ENCODE measurements at regions not wholly inside any gene's neighbourhood (a gene's known extent, or its start where the extent isn't known, plus 50 kb on each side); places are given as distances from the start of the nearest gene placed in this dataset.

GRCh38 chr14:97791072-97791471 lies 993.9 kb downstream of the VRK1 start:
- no peaks in the 10 kb centered on the region for H3K36me3 Mint-ChIP-seq
- no peaks in the 10 kb centered on the region; the same call in 1 of the 2 replicates for H3K27me3 Mint-ChIP-seq (ENCODE audit: low read depth)
- ChIA-PET POLR2A (no interaction called here), CTCF (no interaction called here)
- no peak overlapping the region for H3K27ac Mint-ChIP-seq
- no peaks in the 10 kb centered on the region for H3K9me3 Mint-ChIP-seq
- TF ChIP-seq FOXP1 (CRISPR knock-in tag; IDR thresholded peaks at IDR 0.05; ENCODE audit: borderline replicate concordance), result no peak
- TF ChIP-seq NFE2L1 (CRISPR knock-in tag; IDR thresholded peaks at IDR 0.05), result no peak
- TF ChIP-seq NR1H2 (CRISPR knock-in tag; IDR thresholded peaks at IDR 0.05), result no peak
- TF ChIP-seq MYBL2 (CRISPR knock-in tag; IDR thresholded peaks at IDR 0.05), result no peak
- TF ChIP-seq JAZF1 (CRISPR knock-in tag; IDR thresholded peaks at IDR 0.05), result no peak
- no peak for TF ChIP-seq OVOL2 (CRISPR knock-in tag; IDR thresholded peaks at IDR 0.05; ENCODE audit: borderline replicate concordance)
- TF ChIP-seq SOX15 (CRISPR knock-in tag; IDR thresholded peaks at IDR 0.05), result no peak
- no peak for TF ChIP-seq ATF6 (CRISPR knock-in tag; IDR thresholded peaks at IDR 0.05)
- TF ChIP-seq TEAD4 (CRISPR knock-in tag; IDR thresholded peaks at IDR 0.05), result no peak
- TF ChIP-seq ESRRA (CRISPR knock-in tag; IDR thresholded peaks at IDR 0.05; ENCODE audit: borderline replicate concordance), result no peak
- H3K4me1 Mint-ChIP-seq, result peaks cover 2% of the 10 kb centered on the region; the same call in 1 of the 2 replicates
- DNase-seq (ENCODE audit: low spot score), result no peak
- no peak for ATAC-seq
- no peak overlapping the region for H3K4me3 Mint-ChIP-seq

GRCh38 chr14:97791906-97792305 lies 994.7 kb downstream of the VRK1 start:
- no peaks in the 10 kb centered on the region for H3K9me3 Mint-ChIP-seq
- H3K4me1 Mint-ChIP-seq, result peaks cover 8% of the 10 kb centered on the region
- H3K27me3 Mint-ChIP-seq (ENCODE audit: low read depth), result no peaks in the 10 kb centered on the region; the same call in 1 of the 2 replicates
- no peak for TF ChIP-seq HMGA2 (CRISPR knock-in tag; IDR thresholded peaks at IDR 0.05)
- no peak for TF ChIP-seq EMX1 (CRISPR knock-in tag; IDR thresholded peaks at IDR 0.05)
- TF ChIP-seq FOXK1 (CRISPR knock-in tag; IDR thresholded peaks at IDR 0.05), result no peak
- TF ChIP-seq RELA (CRISPR knock-in tag; IDR thresholded peaks at IDR 0.05; ENCODE audit: borderline replicate concordance), result no peak
- TF ChIP-seq SMAD4 (CRISPR knock-in tag; IDR thresholded peaks at IDR 0.05), result no peak
- no peak for TF ChIP-seq NR2C2 (CRISPR knock-in tag; IDR thresholded peaks at IDR 0.05)
- TF ChIP-seq CREM (CRISPR knock-in tag; IDR thresholded peaks at IDR 0.05), result no peak
- no peak for TF ChIP-seq GTF2I (CRISPR knock-in tag; conservative IDR thresholded peaks at IDR 0.05)
- no peak for TF ChIP-seq NFYB (CRISPR knock-in tag; conservative IDR thresholded peaks at IDR 0.05; ENCODE audit: low read depth)
- no peak for TF ChIP-seq TEAD1 (CRISPR knock-in tag; IDR thresholded peaks at IDR 0.05)
- no peak for TF ChIP-seq E2F4 (CRISPR knock-in tag; IDR thresholded peaks at IDR 0.05; ENCODE audit: borderline replicate concordance, low read depth)
- TF ChIP-seq ZNF317 (CRISPR knock-in tag; IDR thresholded peaks at IDR 0.05; ENCODE audit: borderline replicate concordance, low read depth), result no peak
- TF ChIP-seq JUN (CRISPR knock-in tag; IDR thresholded peaks at IDR 0.05), result no peak
- TF ChIP-seq TEAD4 (CRISPR knock-in tag; IDR thresholded peaks at IDR 0.05), result no peak
- TF ChIP-seq USF2 (CRISPR knock-in tag; IDR thresholded peaks at IDR 0.05), result no peak
- no peak for TF ChIP-seq USF1 (CRISPR knock-in tag; IDR thresholded peaks at IDR 0.05)
- TF ChIP-seq ATF2 (CRISPR knock-in tag; IDR thresholded peaks at IDR 0.05; ENCODE audit: borderline replicate concordance, low read depth), result no peak
- TF ChIP-seq NFE2L1 (CRISPR knock-in tag; IDR thresholded peaks at IDR 0.05), result no peak
- TF ChIP-seq AFF4 (CRISPR knock-in tag; IDR thresholded peaks at IDR 0.05; ENCODE audit: borderline replicate concordance), result no peak
- no peak overlapping the region for H3K27ac Mint-ChIP-seq
- ChIA-PET CTCF (no interaction called here), POLR2A (interaction anchor here (0.6 kb wide), 1 partner anchor 572 kb away, joined by 3 read pairs; no protein-coding TSS in a partner anchor)
- H3K36me3 Mint-ChIP-seq, result no peaks in the 10 kb centered on the region
- DNase-seq (ENCODE audit: low spot score) (no peak), ATAC-seq (no peak)
- no peak overlapping the region for H3K4me3 Mint-ChIP-seq

Data from WTC11 (cell line).